ENCODE measurements at regions not wholly inside any gene's neighbourhood (a gene's known extent, or its start where the extent isn't known, plus 50 kb on each side); places are given as distances from the start of the nearest gene placed in this dataset.

DNA sequence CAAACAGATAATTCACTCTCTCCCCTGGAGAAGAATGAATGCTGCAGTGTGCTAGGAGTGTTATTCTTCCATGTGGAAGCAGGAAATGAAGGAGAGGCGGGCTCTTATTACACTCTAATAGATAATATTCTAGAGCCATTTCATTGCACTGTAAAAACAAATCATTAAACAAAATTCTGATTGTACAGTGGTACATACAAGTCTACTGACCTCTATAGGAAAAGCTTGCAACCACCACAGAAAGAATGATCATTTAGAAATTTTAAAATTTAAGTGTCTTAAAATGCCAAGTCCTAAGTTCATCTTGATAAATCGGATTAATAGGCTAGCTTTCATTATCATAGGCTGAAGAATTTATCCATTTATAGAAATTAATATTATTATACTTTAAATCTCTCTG, 960.3 kb upstream of the LRRN3 start:
- TF ChIP-seq, protein P1, sequence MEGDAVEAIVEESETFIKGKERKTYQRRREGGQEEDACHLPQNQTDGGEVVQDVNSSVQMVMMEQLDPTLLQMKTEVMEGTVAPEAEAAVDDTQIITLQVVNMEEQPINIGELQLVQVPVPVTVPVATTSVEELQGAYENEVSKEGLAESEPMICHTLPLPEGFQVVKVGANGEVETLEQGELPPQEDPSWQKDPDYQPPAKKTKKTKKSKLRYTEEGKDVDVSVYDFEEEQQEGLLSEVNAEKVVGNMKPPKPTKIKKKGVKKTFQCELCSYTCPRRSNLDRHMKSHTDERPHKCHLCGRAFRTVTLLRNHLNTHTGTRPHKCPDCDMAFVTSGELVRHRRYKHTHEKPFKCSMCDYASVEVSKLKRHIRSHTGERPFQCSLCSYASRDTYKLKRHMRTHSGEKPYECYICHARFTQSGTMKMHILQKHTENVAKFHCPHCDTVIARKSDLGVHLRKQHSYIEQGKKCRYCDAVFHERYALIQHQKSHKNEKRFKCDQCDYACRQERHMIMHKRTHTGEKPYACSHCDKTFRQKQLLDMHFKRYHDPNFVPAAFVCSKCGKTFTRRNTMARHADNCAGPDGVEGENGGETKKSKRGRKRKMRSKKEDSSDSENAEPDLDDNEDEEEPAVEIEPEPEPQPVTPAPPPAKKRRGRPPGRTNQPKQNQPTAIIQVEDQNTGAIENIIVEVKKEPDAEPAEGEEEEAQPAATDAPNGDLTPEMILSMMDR (IDR thresholded peaks at IDR 0.05), result no peak
- TF ChIP-seq POLR2A (IDR thresholded peaks at IDR 0.05), result no peak

All from thyroid gland (tissue), 4 donors.